ENCODE measurements at regions not wholly inside any gene's neighbourhood (a gene's known extent, or its start where the extent isn't known, plus 50 kb on each side); places are given as distances from the start of the nearest gene placed in this dataset.

DNA sequence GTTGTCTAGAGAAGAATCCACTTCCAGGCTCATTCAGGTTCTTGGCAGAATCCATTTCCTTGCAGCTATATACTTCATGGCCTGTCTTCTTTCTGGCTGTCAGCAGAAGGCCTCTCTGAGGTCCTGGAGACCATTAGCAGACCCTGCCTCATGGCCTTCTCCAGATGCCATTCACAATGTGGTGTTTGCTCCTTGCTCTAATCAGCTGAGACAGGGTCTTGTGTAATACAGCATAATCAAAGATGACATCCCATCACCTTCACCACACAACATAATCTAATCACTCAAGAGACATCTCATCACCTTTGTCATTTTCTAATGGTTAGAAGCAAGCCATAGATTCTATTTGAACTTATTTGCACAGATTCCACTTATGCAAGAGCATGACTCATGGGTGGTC is 403.9 kb upstream of the LRRC7 start:
- DNase-seq, result no peak
- intact Hi-C loops (cut with DNase I), result no loop called here

DNA sequence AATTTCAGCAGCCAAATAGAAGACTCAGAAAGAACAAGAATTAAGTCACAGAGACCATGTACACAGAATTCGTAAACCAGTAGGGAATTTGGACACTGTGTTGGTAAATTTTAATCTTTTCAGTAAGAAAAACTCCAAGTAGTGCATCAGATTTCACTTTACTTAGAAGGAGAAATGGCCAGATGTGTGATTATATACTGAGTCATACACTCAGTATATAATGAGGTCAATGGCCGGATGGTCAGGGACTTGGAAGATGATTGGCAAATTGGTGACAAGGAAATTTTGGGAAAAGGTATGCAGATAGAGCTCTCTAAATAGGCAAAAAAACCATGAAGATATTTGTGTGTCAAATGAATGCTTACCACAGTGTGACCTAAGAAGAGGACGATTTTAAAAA is 399.8 kb upstream of the LRRC7 start:
- intact Hi-C loops (cut with DNase I), result no loop called here
- DNase-seq, result no peak

DNA sequence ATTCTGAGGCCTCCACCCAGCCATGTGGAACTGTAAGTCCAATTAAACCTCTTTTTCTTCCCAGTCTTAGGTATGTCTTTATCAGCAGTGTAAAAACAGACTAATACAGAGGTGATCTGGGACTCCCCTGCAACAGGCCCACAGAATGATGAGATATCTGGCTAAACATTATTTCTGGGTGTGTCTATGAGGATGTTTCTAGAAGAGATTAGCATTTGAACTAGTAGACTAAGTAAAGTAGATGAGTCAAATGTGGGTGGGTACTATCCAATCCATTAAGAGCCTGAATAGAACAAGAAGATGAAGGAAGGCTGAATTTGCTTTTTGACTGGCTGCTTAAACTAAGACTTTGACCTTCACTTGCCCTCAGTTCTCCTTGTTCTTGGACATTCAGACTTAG is 396.5 kb upstream of the LRRC7 start:
- DNase-seq, result no peak
- intact Hi-C loops (cut with DNase I), result no loop called here

DNA sequence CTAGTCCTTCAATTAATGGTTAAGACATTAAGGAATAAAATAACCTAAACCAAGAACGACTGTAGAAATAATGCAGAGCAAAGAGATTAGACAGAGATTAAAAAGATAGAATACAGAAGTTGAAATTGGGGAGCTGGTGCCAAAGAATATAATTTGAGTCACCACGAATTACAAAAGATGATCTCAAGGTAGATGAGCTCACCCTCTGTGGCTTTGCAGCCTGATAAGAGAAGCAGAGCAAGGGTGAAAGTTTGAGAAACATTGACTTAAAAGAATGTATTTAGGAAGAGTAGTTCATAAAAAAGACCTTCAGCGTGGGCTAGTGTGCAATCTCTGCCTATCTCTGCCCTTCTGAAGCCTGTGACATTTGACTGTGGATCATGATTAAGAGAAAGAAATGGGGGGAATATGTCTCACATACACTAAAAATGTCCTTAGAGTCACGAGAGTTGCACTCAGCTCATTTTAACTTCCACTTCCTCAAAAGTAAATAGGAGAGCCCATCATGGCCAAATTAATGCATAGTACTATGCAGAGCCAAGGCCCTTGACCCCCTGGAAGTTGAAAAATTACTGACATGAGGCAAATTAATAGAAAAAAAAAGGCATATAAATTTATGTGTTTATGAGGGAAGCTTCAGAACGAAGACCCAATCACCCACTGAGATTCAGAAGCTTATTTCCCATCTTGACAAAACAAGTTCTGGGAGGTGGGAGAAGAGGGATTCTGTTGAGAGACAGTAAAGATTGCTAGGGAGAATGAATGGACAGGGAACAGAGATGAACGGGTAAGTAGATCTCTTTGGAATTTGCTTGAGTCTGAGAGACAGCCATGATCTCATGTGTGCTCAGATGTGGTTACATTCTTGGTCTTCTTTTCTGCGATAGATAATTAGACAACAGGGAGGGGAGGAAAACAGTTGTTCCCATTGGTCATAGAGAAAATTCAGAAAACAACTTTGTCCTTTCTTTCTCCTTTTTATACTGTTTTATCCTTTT is 395.4 kb upstream of the LRRC7 start:
- DNase-seq, result no peak
- intact Hi-C loops (cut with DNase I), result no loop called here

DNA sequence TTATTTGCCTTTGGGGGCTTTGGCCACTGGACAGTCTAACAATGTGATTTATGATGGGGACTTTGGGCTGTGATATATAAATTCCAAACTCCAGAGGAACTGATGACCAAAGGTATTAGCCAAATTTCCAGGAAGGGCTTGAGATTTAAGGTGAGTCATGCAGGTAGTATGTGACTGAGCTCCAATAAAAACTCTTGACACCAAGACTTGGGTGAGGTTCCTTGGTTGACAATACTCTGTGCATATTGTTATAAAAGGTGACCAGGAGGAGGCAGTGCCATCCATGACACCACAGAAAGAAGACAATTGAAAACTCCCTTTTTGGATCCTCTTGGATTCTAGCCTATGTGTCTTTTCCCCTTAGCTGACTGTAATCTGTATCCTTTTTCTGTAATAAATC is 392.7 kb upstream of the LRRC7 start:
- no peak for DNase-seq
- intact Hi-C loops (cut with DNase I), result no loop called here

DNA sequence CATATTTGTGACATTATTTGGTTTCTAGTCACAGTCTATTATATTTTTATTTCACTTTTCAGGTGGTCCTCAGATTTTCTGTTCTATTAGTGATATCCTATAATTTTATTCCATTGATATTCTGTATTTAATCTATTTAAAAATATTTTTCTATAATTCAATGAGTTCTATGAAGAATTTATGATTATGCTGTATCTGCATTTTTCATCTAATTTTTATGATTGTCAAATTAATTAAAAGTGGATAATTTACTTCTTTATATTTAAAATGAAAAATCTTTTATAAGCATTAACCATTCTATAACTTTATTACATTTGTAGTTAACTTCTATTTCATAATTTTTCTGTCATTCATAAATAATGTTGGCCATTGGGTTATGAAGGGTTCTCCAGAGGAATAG is 387.4 kb upstream of the LRRC7 start:
- intact Hi-C loops (cut with DNase I), result no loop called here

DNA sequence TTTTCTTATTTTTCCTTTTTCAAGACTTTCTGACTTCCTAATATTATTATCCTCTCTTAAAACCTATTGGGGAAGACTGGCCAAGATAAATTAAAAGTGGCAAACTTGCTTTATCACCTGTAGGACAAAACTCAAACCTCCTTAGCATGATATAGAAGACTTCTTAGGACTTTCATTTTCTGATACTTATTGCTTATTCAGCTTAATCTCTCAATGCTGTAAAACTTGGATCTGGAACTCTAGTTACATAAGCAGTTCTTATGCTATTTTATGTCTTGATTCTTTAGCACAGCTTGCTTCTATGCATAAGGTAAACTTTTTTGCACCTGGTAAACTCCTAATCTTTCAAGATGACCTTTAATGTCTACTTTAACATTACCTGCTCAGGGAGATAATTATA is 382.3 kb upstream of the LRRC7 start:
- no peak for DNase-seq
- intact Hi-C loops (cut with DNase I), result no loop called here

More for the DNA sequence above, 387.4 kb upstream of the LRRC7 start:
- no peak for DNase-seq

DNA sequence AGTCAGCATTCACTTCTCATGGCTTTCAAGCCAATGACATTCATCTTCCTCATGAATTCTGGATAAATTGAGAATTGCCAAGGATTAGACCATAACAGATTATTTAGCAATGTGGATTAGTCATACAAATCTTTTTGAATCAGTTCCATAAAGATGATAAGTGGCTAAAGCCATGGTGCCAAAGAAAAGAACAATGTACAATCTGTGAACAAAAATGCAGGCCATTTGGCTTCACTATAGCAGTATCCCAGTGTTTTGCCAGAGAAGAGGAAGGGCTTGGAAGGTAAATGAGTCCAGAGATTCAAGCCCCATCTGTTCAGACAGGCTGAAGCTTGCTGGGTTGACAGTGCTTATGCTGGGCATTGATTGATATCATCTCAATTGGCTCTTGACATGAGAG is 376.4 kb upstream of the LRRC7 start:
- intact Hi-C loops (cut with DNase I), result no loop called here
- peak in 1 of 42 donors; percentile 15 for DNase-seq

DNA sequence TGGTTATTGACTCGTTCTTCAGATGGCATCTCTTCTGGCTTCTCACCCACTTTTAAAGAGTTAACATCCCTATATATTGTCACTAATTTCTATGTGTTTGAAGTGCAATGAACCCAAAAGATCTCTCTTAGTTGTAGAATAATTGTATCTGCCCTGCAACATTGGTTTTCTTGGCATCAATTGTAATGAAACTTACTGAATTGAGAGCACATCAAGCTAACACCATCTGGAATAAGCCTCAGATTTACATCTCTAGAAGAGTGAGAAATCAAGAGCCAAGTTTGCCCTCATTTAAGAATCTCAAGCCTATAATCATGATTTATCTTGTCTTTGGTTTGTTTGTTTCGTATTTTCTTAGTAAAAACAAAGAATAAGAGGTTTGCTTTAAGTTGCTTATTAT is 372.6 kb upstream of the LRRC7 start:
- no peak for DNase-seq
- intact Hi-C loops (cut with DNase I), result no loop called here

DNA sequence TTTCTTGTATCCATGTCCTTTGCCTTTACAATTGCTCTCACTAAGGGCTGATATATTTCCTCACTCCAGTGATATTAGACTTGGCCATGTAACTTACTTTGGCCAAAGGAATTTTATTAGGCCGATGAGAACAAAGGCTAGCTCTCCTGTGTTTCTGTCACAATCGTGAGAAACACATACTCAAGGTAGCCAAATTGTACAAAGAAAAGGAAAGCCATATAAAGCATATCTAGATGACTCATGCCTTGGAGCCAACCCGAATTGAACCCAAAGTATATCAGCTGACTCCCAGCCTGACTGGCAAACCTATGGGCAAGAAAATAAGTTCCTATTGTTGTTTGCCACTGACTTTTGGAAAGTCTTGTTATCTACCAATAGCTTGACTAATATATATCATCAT is 371.7 kb upstream of the LRRC7 start:
- intact Hi-C loops (cut with DNase I), result no loop called here
- DNase-seq, result no peak

DNA sequence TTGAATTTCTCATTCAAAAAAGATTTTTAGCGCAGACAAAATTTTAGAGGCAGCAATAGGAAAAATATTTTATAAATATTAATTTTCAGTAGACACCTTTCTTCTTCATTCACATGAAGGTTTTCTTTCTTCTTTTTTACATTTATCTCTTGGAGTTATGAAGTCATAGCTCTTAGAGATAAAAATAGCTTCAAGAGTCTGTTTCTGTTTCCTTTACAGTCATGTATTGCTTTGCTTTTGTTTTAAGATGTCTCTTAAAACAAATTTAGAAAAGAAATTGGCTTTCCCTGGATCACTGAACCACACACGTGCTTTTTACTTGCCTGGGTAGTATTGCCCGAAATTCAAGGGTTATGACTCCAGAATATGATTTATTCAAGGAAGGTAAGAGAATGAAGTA is 369.9 kb upstream of the LRRC7 start:
- no peak for DNase-seq
- intact Hi-C loops (cut with DNase I), result no loop called here

DNA sequence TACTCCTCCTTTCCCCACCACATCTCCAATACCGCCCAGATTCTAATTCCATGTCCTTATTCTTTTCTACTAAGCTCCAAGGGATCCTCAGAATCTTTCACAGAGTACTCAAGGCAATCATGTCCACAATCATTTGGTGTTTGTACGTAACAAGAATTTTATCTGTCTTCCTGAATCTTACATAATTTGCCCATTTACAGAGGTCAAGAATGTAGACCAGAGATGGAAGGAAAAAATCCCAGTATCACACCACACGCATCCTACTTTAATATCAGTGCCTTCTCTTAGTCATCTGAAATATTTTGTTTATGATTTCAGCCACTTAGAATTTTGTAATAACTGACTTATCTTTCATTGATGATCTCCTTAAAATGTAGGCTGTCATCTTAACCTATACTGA is 366.0 kb upstream of the LRRC7 start:
- intact Hi-C loops (cut with DNase I), result no loop called here

DNA sequence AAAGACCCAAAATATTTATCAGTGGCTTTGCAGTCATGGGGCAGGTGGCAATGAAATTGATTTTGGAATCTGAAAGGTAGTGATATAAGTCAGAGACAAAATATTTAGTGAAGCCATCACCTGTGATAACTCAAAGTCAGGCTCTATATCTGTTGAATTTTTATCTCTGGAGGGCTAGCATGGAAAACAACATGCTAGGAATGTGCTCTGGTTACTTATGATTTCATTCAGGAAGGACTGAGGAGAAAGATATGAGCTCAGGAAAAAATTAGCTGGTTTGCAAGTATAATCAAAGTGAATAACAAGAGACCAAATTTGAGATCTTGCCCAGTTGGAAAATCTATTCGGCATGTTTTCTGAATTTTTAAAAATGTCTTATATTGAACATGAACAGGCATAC is 364.6 kb upstream of the LRRC7 start:
- intact Hi-C loops (cut with DNase I), result no loop called here
- no peak for DNase-seq

More for the DNA sequence above, 366.0 kb upstream of the LRRC7 start:
- DNase-seq, result no peak

DNA sequence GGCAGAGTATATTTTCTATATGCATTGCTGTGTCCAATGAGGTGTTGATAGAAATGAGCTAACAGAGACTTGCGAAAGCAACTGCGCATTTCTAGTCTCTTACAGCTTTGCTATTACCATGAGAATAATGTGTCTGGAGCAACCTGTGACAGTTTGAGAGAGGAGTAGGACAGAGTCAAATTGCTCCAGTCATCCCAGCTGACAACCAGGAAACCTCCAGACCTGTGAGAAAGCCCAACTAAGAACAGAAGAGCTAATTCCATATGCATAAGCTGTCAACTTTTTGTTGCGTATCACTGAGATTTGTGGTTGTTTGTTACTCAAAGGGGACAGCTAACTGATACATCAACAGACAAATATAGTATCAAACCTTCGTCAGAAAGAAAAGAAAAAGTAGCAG is 354.1 kb upstream of the LRRC7 start:
- intact Hi-C loops (cut with DNase I), result no loop called here
- DNase-seq, result no peak

DNA sequence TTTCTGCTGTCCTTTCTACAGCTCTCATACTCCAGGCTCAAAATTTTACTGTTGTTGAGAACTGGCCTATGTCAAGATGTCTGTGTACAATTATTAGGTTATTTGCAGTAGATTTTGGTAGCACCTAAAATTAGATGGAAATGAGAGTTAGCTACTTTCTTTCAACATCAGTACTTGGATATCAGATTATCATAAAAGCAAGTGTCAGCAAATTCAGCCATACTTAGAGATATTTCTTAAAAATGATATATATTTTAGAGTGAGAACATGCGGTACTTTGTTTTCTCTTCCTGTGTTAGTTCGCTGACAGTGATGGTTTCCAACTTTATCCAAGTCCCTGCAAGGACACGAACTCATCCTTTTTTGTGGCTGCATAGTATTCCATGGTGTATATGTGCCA is 351.8 kb upstream of the LRRC7 start:
- DNase-seq, result no peak
- intact Hi-C loops (cut with DNase I), result no loop called here

DNA sequence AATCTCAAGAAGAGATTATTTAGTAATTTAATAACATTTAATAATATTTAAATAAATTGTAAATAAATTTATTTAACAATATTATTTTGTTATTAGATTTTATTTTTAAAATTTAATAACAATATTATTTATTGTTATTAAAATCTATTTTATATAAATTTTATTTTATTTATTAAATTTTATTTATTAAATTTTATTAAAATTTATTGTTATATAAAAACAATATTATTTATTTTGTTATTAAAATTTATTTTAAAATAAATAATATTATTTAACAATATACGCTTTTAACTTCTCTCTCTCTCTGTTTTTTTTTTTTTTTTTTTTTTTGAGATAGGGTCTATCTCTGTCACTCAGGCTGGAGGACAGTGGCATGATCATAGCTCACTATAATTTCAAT is 347.1 kb upstream of the LRRC7 start:
- no peak for DNase-seq
- intact Hi-C loops (cut with DNase I), result no loop called here

DNA sequence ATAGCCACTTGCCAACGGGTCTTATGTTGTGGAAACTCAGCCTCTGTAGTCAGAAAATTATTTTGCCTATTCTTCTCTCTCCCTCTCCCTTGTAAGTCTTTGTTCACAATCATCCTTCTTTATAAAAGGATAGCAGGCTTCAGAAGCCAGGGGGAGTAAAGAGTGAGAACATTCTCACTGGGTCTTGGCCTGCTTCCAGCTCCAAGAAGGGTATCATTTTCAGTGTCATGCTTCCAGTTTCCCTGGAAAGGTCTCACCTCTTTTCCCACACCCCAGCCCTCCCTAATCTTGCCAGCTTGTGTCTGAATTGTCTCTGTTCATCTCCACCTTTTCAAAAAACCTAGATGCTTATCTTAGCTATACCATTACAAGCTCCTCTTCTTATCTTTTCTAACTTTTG is 346.2 kb upstream of the LRRC7 start:
- intact Hi-C loops (cut with DNase I), result no loop called here
- no peak for DNase-seq

DNA sequence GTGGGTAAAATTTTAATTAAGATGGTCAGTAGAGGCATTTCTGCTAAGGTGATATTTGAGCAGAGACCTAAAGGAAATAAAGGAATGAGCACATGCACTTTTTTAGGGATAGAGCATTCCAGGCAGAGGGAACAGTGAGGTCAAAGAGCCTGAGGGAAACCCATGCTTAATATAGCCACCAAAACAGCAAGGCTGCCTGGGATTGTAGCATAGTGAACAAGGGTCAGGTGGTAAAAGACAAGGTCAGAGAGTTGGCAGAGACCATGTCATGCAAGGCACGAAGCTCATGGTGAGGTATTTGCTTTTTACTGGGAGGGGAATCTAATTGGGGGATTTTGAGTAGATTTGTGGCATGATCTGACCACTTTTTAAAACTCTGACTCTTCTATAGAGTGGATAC is 344.6 kb upstream of the LRRC7 start:
- no peak for DNase-seq
- intact Hi-C loops (cut with DNase I), result no loop called here

DNA sequence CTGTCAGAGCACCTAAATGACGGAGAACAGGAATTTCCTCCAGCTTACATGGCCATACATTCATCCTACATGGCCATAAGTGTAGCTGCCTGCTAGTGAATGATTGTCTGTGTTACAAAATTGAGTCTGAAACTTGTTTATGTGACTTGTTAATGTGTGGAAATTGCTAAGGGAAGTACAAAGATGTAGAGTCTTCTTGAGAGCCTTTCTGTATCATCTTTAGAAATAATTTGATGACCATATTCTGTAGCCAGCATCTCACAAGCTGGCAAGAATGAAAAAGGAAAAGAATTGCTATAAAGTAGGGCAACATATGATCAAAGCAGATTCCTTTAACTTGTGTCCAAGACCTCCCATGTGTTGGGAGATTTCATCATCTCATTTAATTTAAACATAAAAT is 339.2 kb upstream of the LRRC7 start:
- DNase-seq, result no peak

DNA sequence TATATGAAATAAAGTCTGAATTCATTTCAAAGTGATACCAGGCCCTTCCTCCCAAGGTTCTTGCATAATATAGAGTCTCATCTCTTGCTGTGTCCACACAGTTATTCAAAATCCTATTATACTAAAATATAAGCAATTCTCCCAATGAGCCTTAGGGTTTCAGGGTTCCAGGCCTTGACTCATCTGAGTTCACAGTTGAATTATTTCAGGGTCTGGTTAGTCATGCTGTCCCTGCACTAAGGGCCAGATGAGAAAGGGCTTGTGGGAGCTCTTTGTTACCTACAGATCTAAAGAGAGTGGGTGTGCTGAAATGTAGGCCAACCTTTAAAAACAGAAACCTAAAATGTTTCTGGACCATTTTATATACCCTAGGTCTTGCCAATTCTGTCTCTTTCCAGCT is 337.5 kb upstream of the LRRC7 start:
- intact Hi-C loops (cut with DNase I), result no loop called here
- DNase-seq, result no peak

More for the DNA sequence above, 339.2 kb upstream of the LRRC7 start:
- intact Hi-C loops (cut with DNase I), result no loop called here

DNA sequence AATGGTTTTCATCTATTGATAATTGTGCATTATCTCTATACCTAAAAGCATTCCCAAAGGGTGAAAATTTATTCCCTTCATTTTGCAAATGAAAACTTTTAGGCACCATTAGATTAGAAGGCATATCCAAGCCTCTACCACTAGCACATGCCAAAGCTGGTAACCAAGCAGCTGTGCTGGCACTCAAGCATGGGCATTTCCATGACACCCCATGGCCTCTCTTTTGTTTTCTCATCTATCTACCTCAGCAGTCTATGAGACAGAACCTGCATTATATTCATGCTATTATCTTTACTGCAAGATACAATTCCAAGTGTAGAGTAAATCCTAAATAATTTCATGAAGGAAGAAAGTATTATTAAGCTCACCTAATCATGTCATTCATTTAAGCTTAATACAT is 334.3 kb upstream of the LRRC7 start:
- DNase-seq, result no peak
- intact Hi-C loops (cut with DNase I), result no loop called here
